ENCODE measurements at regions not wholly inside any gene's neighbourhood (a gene's known extent, or its start where the extent isn't known, plus 50 kb on each side); places are given as distances from the start of the nearest gene placed in this dataset.

GRCh38 chr5:86814907-86815306 is 197.2 kb downstream of the COX7C start:
- DNase-seq (ENCODE audit: low read depth, low spot score) (no peak), FAIRE-seq (no peak)
- H4K20me1 ChIP-seq (ENCODE audit: control insufficient read depth, extremely low read depth, insufficient read depth, low read length): no peaks in the 10 kb centered on the region
- no peak for TF ChIP-seq EZH2 (IDR thresholded peaks at IDR 0.05; ENCODE audit: low read length)
- no peak for TF ChIP-seq CTCF (optimal IDR thresholded peaks at IDR 0.05 in 1 of 3, IDR thresholded peaks at IDR 0.05 in 1 of 3, conservative IDR thresholded peaks at IDR 0.05 in 1 of 3; ENCODE audit: extremely low read depth in 1 of 3, insufficient read depth in 2 of 3, low read length in 3 of 3)
- H3K4me1 ChIP-seq (ENCODE audit: control insufficient read depth, extremely low read depth, insufficient read depth, low read length): no peaks in the 10 kb centered on the region
- no peaks in the 10 kb centered on the region for H3K27me3 ChIP-seq (ENCODE audit: control insufficient read depth, extremely low read depth, insufficient read depth, low read length)
- no peak overlapping the region for H3K4me3 ChIP-seq (ENCODE audit: control insufficient read depth in 2 of 3, extremely low read depth in 1 of 3, insufficient read depth in 2 of 3, low read depth in 1 of 3, low read length in 3 of 3)
- no peaks in the 10 kb centered on the region for H3K79me2 ChIP-seq (ENCODE audit: control insufficient read depth, insufficient read depth, low read length)
- no peak overlapping the region for H3K27ac ChIP-seq (ENCODE audit: control insufficient read depth, insufficient read depth, low read length)
- H3K36me3 ChIP-seq (ENCODE audit: control insufficient read depth in 2 of 2, extremely low read depth in 1 of 2, insufficient read depth in 2 of 2, low read length in 2 of 2): no peaks in the 10 kb centered on the region
- H3K4me2 ChIP-seq (ENCODE audit: control insufficient read depth, extremely low read depth, insufficient read depth, low read depth, low read length): no peak overlapping the region
- dilution Hi-C loops (cut with MboI; ENCODE audit: extremely low pct_ligation_motif_present, low sequenced_read_pairs): no loop called here
- no peaks in the 10 kb centered on the region for H3K9me1 ChIP-seq (ENCODE audit: control insufficient read depth, extremely low read depth, insufficient read depth, low read length)
- no peaks in the 10 kb centered on the region for H3K9me3 ChIP-seq (ENCODE audit: control insufficient read depth, low read depth, low read length)
- H2AFZ ChIP-seq (ENCODE audit: control insufficient read depth, low read length): no peak overlapping the region
- H3K9ac ChIP-seq (ENCODE audit: control insufficient read depth, extremely low read depth, insufficient read depth, low read length): no peak overlapping the region

- DNase-seq (ENCODE audit: low read depth, low spot score): no peak
- Histone ChIP-seq H2AFZ (ENCODE audit: control insufficient read depth, low read length) (no peak overlapping the region), H3K9me3 (ENCODE audit: control insufficient read depth, low read depth, low read length) (no peaks in the 10 kb centered on the region), H3K27me3 (ENCODE audit: control insufficient read depth, extremely low read depth, insufficient read depth, low read length) (no peaks in the 10 kb centered on the region), H3K4me3 (ENCODE audit: control insufficient read depth in 2 of 3, extremely low read depth in 1 of 3, insufficient read depth in 2 of 3, low read depth in 1 of 3, low read length in 3 of 3) (no peak overlapping the region), H3K27ac (ENCODE audit: control insufficient read depth, insufficient read depth, low read length) (no peak overlapping the region), H3K4me2 (ENCODE audit: control insufficient read depth, extremely low read depth, insufficient read depth, low read depth, low read length) (no peak overlapping the region), H4K20me1 (ENCODE audit: control insufficient read depth, extremely low read depth, insufficient read depth, low read length) (no peaks in the 10 kb centered on the region), H3K36me3 (ENCODE audit: control insufficient read depth in 2 of 2, extremely low read depth in 1 of 2, insufficient read depth in 2 of 2, low read length in 2 of 2) (no peaks in the 10 kb centered on the region), H3K9me1 (ENCODE audit: control insufficient read depth, extremely low read depth, insufficient read depth, low read length) (no peaks in the 10 kb centered on the region), H3K79me2 (ENCODE audit: control insufficient read depth, insufficient read depth, low read length) (no peaks in the 10 kb centered on the region), H3K4me1 (ENCODE audit: control insufficient read depth, extremely low read depth, insufficient read depth, low read length) (no peaks in the 10 kb centered on the region), H3K9ac (ENCODE audit: control insufficient read depth, extremely low read depth, insufficient read depth, low read length) (no peak overlapping the region)
- no peak for FAIRE-seq
- TF ChIP-seq CTCF (optimal IDR thresholded peaks at IDR 0.05 in 1 of 3, IDR thresholded peaks at IDR 0.05 in 1 of 3, conservative IDR thresholded peaks at IDR 0.05 in 1 of 3; ENCODE audit: extremely low read depth in 1 of 3, insufficient read depth in 2 of 3, low read length in 3 of 3) (no peak), EZH2 (IDR thresholded peaks at IDR 0.05; ENCODE audit: low read length) (no peak)
- dilution Hi-C loops (cut with MboI; ENCODE audit: extremely low pct_ligation_motif_present, low sequenced_read_pairs): no loop called here
Measured at GRCh38 chr5:86824637-86825036, 206.9 kb downstream of the COX7C start.
